Fibroblast of mammary gland (primary cell): ENCODE measurements at regions not wholly inside any gene's neighbourhood (a gene's known extent, or its start where the extent isn't known, plus 50 kb on each side); places are given as distances from the start of the nearest gene placed in this dataset.
A peak's percentile ranks its signal among the peaks of the same experiment; 100 is the strongest.

Experiments
- DNase-seq: peaks from one replicate; pipeline ENCODE4 v3.0.0-alpha.2; 2010; ENCODE audit warnings: low read depth
- H3K4me3 ChIP-seq: 2 replicates; pipeline ENCODE4 v1.5.1; 2011; ENCODE audit warnings: low read depth, mild to moderate bottlenecking, low read length, moderate library complexity; ENCODE audit not compliant: control insufficient read depth
- TF ChIP-seq, protein P1 (sequence below): conservative IDR thresholded peaks from 2 replicates; pipeline ENCODE4 v1.5.1; 2011; ENCODE audit warnings: low read depth, low read length, inconsistent platforms; ENCODE audit not compliant: control insufficient read depth, insufficient read depth

DNA sequence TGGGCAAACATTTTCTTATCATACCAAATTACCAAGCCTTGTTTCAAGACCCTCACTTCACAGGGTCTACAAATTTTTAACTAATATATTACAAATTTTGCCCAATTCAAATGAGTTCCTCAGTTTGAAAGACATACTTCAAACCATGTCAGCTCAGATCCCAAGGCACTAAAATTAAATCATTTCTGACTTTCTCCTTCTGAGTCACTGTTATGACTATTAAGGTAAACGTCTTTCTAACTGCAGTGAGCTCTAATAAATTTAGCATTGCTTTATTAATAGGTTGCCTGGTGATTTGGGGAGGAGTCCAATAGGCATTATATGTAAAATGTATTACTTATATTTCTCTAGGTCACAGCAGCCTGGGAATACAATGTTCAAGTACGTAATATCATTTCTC lies 158.2 kb upstream of the ARHGEF26 start:
- TF ChIP-seq, protein P1, sequence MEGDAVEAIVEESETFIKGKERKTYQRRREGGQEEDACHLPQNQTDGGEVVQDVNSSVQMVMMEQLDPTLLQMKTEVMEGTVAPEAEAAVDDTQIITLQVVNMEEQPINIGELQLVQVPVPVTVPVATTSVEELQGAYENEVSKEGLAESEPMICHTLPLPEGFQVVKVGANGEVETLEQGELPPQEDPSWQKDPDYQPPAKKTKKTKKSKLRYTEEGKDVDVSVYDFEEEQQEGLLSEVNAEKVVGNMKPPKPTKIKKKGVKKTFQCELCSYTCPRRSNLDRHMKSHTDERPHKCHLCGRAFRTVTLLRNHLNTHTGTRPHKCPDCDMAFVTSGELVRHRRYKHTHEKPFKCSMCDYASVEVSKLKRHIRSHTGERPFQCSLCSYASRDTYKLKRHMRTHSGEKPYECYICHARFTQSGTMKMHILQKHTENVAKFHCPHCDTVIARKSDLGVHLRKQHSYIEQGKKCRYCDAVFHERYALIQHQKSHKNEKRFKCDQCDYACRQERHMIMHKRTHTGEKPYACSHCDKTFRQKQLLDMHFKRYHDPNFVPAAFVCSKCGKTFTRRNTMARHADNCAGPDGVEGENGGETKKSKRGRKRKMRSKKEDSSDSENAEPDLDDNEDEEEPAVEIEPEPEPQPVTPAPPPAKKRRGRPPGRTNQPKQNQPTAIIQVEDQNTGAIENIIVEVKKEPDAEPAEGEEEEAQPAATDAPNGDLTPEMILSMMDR = no peak
- no peak overlapping the region for H3K4me3 ChIP-seq
- no peak for DNase-seq

DNA sequence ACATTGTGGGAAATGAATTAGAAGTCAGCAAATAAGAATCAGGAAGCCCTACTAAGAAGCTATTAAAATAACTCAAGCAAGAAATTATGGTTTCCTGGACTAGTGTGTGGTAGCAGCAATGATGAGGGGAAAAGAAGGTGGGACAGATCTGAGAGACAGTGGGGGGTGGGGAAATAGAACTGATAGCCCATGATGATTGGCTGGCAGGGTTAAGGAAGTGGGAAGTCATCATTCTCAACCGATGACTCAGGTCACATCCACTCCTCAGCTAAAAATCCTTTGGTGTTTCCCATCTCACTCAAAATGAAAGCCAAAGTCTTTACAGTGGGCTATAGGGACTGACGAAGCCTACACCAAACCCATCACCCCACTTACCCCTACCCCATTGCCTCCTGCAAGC lies 153.9 kb upstream of the ARHGEF26 start:
- no peak overlapping the region for H3K4me3 ChIP-seq
- DNase-seq = peak; percentile 15
- TF ChIP-seq, protein P1 = no peak

DNA sequence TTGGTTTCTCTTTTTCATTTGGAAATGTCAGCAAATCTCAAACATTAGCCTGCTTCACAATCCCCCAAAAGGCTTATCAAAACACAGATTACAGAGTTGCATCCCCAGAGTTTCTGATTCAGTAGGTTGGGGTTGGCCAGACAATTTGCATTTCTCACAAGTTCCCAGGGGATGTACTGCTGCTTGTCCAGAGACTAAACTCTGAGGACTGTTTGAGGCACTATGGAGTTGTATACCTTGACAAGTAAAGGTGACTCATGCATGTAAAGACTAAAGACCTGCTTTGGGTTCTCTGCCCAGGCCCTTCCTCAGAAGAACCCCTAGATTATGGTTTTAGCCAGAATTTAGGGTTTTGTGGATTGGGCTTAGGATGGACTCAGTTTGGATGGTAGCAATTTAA lies 151.1 kb upstream of the ARHGEF26 start:
- no peak overlapping the region for H3K4me3 ChIP-seq
- peak; percentile 8 for DNase-seq

DNA sequence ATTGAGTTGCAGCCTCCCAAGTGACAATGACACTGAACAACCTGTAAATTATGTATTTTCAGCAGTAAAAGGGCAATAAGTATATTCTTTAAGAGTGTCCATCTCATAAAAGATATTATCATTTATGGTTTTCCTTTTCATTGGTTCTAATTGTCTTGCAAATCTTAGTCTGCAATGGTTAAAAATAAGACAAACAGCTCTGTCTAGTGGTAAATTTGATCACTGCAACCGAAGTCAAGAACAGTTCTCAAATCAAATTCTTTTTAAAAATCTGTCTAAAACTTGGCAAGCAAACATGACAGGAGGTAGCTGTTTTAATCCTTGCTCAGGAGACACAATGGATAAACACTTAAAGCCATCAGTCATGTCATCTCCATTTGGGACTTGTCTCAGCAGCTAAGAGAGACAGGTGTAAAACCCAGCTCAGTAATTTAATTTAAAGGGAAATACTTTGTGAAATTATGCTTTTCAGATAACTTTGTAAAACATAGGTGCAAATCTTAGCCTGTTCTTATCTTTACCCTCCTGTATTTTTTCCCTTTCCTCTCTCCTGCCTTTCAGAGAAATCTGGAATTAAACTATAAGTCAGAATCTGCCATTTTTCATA lies 150.3 kb upstream of the ARHGEF26 start:
- TF ChIP-seq, protein P1 = peak; percentile 69
- peak; percentile 52 for DNase-seq
- no peak overlapping the region for H3K4me3 ChIP-seq

More for the DNA sequence above, 151.1 kb upstream of the ARHGEF26 start:
- TF ChIP-seq, protein P1 = no peak

DNA sequence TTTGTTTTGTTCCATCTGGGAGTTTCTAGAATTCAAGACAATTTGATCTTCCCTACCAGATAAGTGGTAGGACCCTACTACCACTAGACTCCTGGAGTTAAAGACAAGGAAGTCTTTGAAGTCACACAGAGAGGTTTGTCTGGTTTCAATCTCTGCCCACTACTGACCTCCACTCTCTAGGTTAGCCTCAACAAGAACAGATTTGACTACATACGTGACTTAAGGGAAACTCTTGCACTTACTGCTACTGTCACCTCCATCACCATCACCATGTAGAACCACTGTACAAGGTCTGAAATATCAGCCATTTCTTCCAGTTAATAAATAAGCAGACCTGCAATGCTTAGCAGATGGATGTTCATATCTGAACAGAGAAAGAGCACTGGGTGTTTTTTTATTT lies 148.3 kb upstream of the ARHGEF26 start:
- H3K4me3 ChIP-seq = no peak overlapping the region
- DNase-seq = no peak
- TF ChIP-seq, protein P1 = no peak

DNA sequence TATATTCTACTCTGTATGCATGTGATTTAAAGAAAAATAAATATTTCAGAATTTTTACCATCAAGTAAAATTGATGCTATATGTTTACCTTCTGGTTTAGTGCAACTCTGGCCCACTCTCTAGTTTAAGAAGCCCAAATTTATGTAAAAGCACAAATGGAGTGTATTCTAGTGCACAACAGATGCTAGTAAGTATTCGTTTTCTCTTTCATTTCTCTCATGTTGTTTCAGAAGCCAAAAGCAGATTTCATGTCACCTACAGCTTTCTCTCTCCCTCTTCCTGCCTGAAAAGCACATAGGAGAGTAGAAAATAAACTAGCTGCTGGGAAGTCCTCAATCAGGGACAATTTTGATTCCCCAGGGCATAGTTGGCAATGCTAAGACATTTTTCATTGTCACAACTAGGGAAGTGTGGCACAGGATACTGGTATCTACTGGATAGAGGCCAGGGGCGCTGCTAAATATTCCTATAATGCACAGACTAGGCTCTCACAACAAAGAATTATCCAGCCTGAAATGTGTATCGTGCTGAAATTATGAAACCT lies 147.4 kb upstream of the ARHGEF26 start:
- H3K4me3 ChIP-seq = no peak overlapping the region
- no peak for DNase-seq
- TF ChIP-seq, protein P1 = no peak

DNA sequence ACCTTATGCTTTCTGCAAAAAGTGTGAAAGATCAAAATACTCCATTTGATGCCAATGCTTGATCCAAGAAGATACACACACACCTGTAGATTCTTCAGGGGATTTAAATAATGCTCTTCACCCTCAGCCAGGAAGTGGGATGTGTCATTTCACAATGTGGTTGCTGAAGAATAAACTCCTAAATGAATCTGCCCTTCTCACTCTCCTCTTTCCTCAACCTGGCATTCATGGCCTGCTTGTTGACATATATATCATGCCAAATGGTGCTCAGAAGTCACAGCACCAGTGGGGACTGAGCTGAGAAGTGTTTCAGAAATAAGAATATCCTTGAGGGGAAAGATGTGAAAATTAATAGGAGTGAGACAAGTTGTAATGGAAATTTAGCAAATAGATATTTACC lies 146.6 kb upstream of the ARHGEF26 start:
- TF ChIP-seq, protein P1 = no peak
- no peak for DNase-seq
- H3K4me3 ChIP-seq = no peak overlapping the region
